HG02885 (cell line): ENCODE measurements at regions not wholly inside any gene's neighbourhood (a gene's known extent, or its start where the extent isn't known, plus 50 kb on each side); places are given as distances from the start of the nearest gene placed in this dataset.
"Not testable (repeated sequence)": the region's sequence is repeated elsewhere in the genome, so short reads cannot be mapped to it uniquely, and the experiment has no call there.

Source experiments
- ATAC-seq: cut with Tn5 transposase; IDR thresholded peaks from one replicate; pipeline ENCODE4 v1.9.1; 2021; ENCODE audit warnings: mild to moderate bottlenecking; ENCODE audit not compliant: unreplicated experiment, poor library complexity

DNA sequence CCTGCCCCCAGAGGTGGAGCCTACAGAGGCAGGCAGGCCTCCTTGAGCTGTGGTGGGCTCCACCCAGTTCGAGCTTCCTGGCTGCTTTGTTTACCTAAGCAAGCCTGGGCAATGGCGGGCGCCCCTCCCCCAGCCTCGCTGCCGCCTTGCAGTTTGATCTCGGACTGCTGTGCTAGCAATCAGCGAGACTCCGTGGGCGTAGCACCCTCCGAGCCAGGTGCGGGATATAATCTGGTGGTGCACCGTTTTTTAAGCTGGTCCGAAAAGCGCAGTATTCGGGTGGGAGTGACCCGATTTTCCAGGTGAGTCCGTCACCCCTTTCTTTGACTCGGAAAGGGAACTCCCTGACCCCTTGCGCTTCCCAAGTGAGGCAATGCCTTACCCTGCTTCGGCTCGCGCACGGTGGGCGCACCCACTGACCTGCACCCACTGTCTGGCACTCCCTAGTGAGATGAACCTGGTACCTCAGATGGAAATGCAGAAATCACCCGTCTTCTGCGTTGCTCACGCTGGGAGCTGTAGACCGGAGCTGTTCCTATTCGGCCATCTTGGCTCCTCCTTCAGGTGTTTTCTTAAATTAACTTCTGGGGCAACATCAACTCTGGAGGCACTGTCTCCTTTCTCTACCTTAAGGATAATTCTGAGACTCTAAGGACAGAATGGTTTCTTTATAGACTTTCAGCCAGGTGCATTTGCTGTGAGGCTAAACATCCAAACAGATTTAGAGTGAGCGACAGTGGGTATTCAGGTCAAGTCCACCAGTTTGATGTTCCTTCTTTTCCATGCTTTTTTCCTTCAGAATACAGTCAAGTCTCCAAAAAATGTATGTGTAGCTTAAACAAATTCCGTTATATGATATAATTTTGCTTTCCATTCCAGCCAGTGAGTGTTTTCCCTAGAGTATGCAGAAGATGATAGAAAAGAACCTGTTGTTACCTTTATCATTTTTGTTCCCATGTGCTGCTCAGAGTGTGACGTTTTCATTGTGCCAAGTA lies 170.8 kb downstream of the KCNRG start:
- not testable (repeated sequence) for ATAC-seq

DNA sequence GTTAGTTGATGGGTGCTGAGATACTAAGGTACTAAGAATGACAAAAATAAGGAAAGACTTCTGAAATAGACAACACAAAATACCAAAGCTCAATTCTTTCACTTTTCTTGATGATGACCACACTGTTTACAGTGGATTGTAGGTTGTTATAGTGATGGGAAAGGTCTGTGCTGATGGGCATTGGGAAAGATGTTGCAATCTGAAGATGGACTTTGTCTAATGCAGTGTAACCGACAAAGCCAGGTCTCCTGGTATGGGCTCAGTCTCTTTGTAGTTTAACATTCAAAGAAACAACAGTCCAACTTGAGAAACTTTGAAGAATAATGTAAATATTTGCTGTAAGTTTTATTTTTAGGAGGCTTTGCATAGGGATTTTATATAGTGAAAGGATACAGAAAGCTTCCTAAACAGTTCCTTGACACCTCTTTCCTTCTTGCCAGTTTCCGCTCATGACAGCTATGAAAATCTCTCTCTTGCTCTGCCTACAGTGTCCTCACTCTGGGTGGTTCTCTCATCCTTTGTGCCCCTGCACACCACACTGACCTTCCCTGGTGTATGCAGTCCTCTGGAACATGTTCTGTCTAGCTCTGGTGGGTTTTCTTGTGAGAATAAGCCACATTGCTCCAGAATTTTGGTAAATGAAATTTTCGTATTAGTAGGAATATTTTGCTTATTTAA lies 172.2 kb downstream of the KCNRG start:
- ATAC-seq, result no peak

DNA sequence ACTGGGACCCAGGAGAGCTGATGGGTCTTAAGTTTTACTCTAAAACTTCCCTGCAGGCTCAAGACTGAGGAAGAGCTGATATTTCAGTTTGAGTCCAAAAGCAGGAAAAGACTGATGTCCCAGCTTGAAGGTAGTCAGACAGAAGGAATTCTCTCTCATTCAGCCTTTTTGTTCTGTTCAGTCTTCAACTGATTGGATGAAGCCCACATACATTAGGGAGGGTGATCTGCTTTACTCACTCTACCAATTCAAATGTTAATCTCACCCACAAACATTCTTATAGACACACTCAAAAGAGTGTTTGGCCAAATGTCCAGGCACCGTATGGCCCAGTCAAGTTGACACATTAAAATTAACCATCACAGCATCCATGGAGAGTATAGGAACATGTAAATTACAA lies 173.5 kb downstream of the KCNRG start:
- no peak for ATAC-seq

DNA sequence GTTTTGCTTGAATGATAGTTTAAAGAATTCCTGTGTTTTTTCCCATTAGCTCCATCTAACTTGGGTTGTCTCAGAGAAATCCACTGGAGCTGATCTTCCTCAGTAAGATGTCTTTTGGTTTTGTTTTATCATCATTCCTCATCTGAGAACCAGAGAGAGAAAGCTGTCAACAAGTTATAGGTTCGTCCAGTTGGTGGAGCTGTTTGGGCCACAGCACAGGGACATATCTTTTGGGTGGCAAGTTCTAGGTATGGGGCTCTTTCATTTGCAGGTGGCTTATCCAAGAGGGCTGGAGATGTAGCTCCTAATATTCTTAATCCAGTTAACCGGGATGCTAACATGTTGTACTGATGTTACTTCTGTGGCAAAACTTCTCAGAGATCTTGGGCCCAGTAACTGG lies 174.2 kb downstream of the KCNRG start:
- ATAC-seq, result no peak

DNA sequence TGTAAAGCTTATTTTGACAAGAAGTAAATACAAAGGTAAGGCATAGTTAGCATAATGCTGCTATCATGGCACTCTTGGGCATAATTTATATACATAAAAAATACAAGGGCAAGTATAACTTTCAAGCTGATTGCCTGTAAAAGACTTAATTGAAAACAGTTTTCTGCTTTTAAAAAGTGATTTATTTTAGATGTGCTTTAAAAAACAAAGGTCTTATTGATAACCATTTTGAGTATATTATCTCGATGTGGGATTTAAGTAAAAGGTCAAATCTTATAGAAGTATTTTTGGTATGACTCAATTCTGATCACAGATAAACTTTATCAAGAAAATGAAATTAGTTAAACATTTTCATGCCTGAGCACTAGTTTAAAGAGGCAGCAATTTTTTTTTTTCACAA lies 175.8 kb downstream of the KCNRG start:
- ATAC-seq, result no peak

DNA sequence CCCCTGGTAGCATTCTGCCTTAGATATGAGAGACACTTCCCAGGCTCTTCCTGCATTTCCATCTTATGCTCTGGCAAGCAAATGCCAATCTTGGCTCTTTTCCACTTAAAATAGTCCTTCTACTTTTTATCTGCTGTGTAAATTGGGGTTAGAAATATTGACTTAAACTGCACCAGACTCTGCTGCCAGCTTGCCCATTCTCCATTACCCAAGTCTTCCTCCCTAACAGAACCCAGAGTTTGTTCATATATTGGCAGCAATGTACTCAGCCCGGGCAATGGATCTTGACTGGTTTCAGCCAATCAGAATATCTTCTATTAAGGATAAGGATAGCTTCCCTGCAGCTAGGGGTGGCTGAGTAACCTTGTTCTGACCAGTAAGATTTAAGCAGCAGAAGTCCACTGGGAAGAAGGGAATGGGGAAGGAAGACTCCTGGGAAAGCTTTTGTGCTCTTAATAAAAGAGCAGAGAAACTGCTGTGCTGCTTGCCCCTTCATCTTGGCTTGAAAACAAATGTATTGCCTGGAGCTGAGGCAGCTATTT lies 177.1 kb downstream of the KCNRG start:
- no peak for ATAC-seq

DNA sequence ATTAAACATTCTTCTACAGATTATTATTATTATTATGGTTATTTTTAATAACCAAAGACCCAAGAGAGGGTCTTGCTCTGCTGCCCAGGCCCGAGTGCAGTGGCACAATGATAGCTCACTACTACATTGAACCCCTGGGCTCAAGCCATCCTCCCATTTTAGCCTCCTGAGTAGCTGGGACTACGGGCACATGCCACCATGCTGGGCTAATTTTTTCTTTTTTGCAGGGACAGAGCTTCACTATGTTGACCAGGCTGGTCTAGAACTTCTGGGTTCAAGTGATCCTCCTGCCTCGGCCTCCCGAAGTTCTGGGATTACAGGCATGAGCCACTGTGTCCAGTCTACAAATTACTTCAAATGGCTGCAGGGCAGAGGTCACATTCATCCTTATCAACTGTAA lies 179.8 kb downstream of the KCNRG start:
- ATAC-seq, result no peak

DNA sequence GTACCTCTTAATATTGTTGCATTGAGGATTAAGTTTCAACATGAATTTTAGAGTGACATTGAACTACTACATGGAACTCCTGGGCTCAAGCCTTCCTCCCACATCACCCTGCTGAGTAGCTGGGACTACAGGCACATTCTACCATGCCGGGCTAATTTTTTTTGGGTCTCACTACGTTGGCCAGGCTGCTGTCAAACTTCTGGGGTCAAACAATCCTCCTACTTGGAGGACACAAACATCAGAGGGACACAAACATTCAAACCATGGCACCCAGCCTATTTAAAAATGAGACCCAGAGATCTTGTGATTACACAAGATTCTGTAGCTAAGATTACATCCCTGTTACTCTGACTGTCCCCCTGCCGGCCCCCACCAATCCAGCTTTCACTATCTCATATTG lies 180.9 kb downstream of the KCNRG start:
- ATAC-seq, result no peak

DNA sequence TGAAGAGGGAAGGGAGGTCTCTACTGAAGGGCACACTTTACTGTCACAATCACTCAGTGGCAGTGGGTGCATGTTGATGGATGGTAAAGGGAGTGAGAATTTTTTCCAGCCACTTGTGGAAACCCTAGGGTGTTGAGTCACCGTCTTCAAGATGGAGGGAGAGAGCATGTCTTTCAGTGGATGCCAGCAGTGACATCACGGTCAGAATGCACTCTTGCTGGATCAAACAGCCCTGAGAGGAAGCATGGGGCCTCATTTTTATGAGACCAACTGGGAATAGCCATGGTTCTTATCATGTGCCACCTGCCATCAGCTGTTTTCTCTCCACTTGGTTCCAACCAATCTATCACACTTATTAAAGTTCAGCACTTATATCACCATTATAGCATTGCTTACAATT lies 182.5 kb downstream of the KCNRG start:
- no peak for ATAC-seq

DNA sequence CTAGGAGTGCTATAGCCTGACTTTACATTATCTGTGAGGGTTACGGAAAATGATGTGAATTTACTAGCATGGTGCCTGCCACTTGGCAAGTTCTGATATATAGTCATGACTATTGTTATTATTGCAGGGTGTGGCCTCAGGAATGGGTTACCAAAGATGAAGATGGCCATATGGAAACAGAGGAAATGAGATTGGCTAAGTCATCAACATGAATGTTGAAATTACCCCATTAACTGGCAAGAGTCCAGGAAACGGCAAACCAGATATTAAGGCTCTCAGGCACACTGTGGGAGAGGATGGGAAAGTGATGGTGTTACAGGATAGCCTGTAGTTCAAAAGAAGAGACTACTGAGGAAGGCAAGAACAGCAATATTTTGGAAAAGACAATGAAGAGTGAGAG lies 183.3 kb downstream of the KCNRG start:
- no peak for ATAC-seq

DNA sequence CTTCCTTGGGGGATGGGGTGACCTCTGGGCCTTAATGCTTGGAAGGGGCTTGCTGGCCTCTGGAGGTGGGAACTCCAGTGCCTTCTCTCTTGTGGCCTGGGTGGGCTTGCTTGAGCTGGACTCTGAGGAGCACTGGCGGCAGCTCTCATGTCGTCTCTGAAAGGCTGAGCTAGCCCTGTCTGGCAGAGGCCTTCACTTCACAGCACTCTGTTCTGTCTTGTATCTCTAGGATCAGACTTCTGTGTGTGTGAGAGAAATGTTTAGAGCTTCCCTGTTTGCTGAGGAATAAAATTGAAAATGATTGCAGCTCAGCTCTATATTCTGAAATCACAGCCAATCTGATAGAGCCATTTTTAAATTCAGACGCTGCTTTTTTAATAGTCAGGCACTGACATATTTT lies 185.3 kb downstream of the KCNRG start:
- no peak for ATAC-seq

DNA sequence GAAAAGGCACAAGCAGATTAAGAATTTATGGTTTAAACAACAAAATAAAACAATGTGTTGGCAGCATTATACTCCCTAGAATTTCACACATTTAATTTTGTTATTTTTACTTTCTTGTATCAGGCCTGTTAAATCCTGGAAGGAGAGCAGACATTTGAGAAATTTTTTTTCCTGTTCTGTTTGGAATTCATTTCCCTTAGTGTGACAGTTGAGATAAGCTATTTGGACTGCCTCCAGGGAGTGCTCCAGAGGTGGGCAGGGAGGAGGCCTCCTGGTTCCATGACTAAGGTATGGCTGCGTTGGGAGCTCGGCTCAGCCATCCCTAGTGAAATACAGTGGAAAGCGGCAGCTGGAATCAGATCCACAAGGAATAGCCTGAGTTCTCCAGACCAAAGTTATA lies 185.7 kb downstream of the KCNRG start:
- ATAC-seq, result no peak

DNA sequence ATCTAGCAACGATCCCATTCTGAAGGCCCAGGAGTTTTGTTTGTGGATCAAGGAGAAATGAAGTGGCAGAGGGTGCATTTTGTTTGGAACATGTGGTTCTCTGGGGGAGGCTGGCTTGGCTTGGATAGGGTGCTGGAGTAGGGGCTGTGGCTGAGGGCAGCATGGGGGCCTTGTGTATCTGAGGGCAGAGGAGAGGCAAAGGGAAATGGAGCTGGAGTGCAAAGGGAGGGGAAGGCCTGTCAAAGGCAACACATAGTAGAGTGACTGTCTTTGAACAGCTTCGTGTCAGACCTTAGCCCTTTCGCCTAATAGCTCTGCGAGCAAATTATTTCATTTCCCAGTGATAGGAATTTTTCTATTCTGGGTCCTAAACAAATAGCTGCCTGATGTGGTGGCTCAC lies 187.2 kb downstream of the KCNRG start:
- ATAC-seq, result no peak

DNA sequence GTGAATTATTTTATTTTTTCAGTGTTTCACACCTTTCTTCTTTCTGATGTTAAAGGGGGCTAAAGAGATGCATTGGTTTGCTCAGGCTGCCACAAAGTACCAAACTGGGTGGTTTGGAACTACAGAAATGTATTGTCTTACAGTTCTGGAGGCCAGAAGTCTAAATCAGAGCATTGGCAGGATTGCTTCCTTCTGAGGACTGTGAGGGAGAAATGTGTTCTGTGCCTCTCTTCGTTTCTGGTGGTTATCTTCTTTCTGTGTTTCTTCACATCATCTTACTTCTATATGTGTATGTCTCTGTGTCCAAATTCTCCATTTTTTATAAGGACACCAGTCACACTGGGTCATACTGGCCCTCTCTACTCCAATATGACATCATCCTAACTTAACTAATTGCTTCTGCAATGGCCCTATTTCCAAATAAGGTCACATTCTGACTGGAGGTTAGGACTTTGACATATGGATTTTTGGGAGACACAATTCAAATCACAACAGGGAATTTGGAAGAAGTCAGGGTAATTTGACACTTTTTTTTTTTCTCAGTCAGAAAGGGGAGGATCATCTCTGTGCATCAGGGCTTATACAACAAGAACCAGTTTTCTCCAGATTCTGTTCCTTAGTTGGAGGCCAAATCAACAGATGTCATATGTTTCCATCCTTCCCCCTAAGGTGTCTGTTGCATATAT lies 188.2 kb downstream of the KCNRG start:
- ATAC-seq, result no peak

DNA sequence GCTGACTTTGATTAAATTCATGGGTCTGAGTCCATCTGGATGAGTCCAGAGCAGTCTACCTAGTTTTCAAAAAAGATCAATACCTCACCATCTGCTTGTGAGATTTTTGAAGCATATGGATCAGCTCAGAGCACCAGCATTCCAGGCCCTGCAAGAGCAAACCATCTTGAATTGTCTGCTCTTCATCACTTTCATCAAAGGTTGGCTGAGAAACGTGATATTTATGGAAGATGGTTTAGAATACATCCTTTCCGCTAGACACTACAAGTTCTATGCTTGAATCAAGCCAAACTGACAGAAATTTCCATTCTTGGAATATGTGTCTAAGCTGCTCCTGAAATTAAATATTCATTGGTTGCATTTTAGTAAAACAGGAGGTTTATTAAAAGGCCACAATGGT lies 190.3 kb downstream of the KCNRG start:
- ATAC-seq, result no peak

DNA sequence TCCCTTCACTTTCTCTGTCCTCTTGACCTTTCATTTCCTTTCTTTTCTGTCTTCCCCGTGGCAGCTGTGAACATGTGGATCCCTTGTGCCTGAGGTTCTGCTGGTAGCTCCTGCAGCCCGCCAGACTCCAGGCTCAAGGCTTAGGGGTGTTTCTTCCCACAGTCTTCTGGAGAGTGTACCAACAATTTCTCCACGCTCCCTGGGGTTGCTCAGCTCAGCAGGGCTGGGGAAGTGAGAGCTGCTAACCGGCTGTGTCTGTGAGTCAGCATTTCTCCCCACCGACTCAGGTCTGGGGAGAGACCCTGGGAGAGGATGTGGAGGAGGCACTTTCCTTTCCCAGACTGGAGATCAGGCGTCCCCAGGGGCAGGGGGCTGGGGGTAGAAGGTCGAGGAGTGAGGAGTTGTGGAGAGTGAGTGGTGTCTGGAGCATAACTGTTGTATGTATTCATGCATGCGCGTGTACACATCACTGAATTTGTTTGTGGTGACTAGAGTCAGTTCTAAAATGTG lies 193.6 kb downstream of the KCNRG start:
- ATAC-seq, result no peak

DNA sequence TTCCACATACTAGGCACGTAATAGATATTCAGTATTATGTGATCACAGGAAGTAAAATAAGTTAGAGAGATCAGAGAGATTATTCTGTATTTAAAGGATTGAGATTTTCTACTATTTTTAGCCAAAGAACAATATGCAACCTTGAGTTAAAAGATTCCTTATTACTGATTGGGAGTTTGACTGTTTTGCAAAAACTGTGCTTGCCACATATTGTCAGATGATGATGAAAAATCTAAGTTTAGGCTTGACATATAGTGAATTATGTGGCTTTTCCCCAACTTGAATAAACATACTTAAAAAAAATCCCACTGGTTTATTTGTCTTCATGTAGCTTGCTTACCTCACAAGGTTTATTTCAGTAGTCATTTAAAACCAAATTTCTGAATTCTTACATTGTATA lies 194.4 kb downstream of the KCNRG start:
- no peak for ATAC-seq

DNA sequence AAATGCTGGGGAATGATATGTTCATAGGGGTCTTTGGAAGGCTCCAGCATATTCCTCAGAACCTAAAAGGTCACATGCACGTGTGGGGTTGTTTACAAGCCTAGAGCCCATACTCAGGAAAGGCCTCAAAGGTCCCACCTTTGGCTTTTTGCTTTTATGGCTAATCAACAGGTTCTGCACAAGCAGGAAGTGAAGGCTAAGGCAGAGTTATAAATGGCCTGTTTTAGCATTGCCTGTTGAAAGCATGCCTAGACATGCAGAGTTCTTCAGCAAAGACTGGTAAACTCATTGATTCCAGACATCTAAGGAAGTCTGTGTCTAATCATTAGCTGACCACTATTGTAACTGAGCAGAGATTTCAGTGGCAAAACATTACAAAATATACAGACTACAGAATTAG lies 198.3 kb downstream of the KCNRG start:
- ATAC-seq, result no peak

DNA sequence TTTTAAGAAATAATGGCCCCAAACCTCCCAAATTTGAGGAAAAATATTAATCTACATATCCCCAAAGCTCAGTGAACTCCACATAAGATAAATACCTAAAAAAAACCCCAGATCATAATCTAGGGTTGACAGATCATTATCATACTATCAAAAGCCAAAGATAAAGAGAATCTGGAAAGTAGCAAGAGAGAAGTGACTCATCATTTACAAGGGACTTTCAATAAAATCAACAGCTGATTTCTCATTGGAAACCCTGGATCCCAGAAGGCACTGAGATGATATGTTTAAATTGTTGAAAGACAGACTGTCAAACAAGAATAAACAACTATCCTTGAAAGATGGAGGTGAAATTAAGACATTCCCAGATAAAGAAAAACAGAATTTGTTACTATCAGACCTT lies 199.3 kb downstream of the KCNRG start:
- no peak for ATAC-seq

DNA sequence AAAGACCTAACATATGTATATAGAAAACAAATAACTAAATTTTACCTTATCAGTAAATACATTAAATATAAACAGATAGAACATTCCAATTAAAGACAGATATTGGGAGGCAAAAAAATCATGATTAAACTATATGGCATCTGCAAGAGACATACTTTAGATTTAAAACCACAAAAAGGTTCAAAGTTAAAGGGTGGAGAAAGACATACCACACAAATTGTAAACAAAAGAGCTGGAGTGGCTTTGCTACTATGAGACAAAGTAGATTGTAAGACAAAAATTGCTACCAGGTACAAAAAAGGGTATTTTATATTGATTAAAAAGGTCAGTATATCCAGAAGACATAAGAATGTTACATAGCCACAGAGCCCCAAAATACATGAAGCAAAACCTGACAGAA lies 200.2 kb downstream of the KCNRG start:
- no peak for ATAC-seq

DNA sequence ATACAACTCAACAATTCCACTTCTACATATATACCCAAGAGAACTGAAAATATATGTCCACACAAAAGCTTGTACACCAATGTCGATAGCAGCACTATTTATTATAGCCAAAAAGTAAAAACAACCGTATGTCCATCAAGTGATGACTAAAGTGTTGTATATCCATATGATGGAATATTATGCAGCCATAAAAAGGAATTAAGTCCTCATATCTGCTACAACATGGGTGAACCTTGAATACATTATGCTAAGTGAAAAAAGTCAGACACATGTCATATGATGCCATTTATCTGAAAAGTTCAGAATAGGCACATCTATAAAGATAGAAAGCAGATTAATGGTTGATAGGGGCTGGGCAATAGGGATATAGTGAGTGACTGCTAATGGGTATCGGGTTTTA lies 204.5 kb downstream of the KCNRG start:
- ATAC-seq, result no peak
